Liver (tissue), 8 donors: ENCODE measurements at regions not wholly inside any gene's neighbourhood (a gene's known extent, or its start where the extent isn't known, plus 50 kb on each side); places are given as distances from the start of the nearest gene placed in this dataset.
"Not testable (repeated sequence)": the region's sequence is repeated elsewhere in the genome, so short reads cannot be mapped to it uniquely, and the experiment has no call there.

Experiments
- DNase-seq: peaks from one replicate; pipeline ENCODE4 v3.0.0-alpha.2; 2017; ENCODE audit warnings: low spot score
- H3K27ac ChIP-seq, 2 donors: one replicate each; pipeline ENCODE4 v1.7.0; 2013; ENCODE audit warnings: inconsistent platforms in 2 of 2, low read length in 2 of 2, control low read depth in 1 of 2, low read depth in 1 of 2, mild to moderate bottlenecking in 1 of 2
- H3K27me3 ChIP-seq, 4 donors: one replicate each; pipeline versions ENCODE4 v1.6.1 to v1.7.0; 2013; ENCODE audit warnings: low read length in 3 of 4, inconsistent platforms in 1 of 4, mild to moderate bottlenecking in 1 of 4, moderate library complexity in 1 of 4; ENCODE audit not compliant: control insufficient read depth in 4 of 4, insufficient read depth in 4 of 4
- H3K36me3 ChIP-seq, 4 donors: one replicate each; pipeline versions ENCODE4 v1.6.1 to v1.7.0; 2013; ENCODE audit warnings: low read length in 3 of 4, mild to moderate bottlenecking in 3 of 4, low read depth in 1 of 4, moderate library complexity in 1 of 4; ENCODE audit not compliant: control insufficient read depth in 4 of 4, insufficient read depth in 3 of 4
- H3K4me1 ChIP-seq, 4 donors: one replicate each; pipeline versions ENCODE4 v1.6.1 to v1.7.0; 2013; ENCODE audit warnings: low read length in 3 of 4, mild to moderate bottlenecking in 3 of 4, moderate library complexity in 1 of 4; ENCODE audit not compliant: control insufficient read depth in 4 of 4, insufficient read depth in 4 of 4
- H3K4me3 ChIP-seq, 3 donors: one replicate each; pipeline versions ENCODE4 v1.6.1 to v1.7.0; 2013; ENCODE audit warnings: low read length in 3 of 3, control low read depth in 1 of 3, low read depth in 1 of 3, mild to moderate bottlenecking in 1 of 3
- H3K9ac ChIP-seq, 2 donors: one replicate each; pipeline ENCODE4 v1.7.0; 2013; ENCODE audit warnings: low read length in 2 of 2, mild to moderate bottlenecking in 2 of 2, moderate library complexity in 2 of 2, control low read depth in 1 of 2, low read depth in 1 of 2
- H3K9me3 ChIP-seq, 4 donors: one replicate each; pipeline versions ENCODE4 v1.6.1 to v1.7.0; 2013; ENCODE audit warnings: low read length in 3 of 4; ENCODE audit not compliant: control insufficient read depth in 4 of 4
- JUND ChIP-seq, 2 donors: IDR thresholded peaks; 2 replicates each; pipeline ENCODE4 v1.6.1; 2016; ENCODE audit warnings: antibody characterized with exemption in 2 of 2
- RAD21 ChIP-seq, 2 donors: IDR thresholded peaks; 2 replicates each; pipeline ENCODE4 v1.6.1; 2016; ENCODE audit warnings: antibody characterized with exemption in 2 of 2, mild to moderate bottlenecking in 2 of 2
- RXRA ChIP-seq, 2 donors: IDR thresholded peaks; 2 replicates each; pipeline ENCODE4 v1.6.1; 2017 to 2018; ENCODE audit warnings: antibody characterized with exemption in 2 of 2, mild to moderate bottlenecking in 1 of 2
- WGBS: extraction: QIAGEN DNeasy Blood & Tissue Kit; methylation state at CpG from one replicate; pipeline ENCODE4 v1.1.7; 2013; 5-methylcytosine and 5-hydroxymethylcytosine counted together
- TF ChIP-seq, protein P1 (sequence below): fragments of 150-350 bp; IDR thresholded peaks from 2 replicates; pipeline ENCODE4 v1.5.1; 2017; ENCODE audit warnings: improper control_type of control experiment, low read depth, low read length; ENCODE audit not compliant: missing input control
- donor health status: healthy.
- donor health status: healthy.
- donor health status: healthy.
- donor health status: healthy.
- donor health status: healthy.

GRCh38 chr3:75427906-75428305 is 236.2 kb upstream of the FRG2C start:
- not testable (repeated sequence) for H3K9ac ChIP-seq, DNase-seq, H3K4me1 ChIP-seq, H3K27me3 ChIP-seq, H3K27ac ChIP-seq, H3K4me3 ChIP-seq, H3K9me3 ChIP-seq
- WGBS = 95% methylated on average over 5 of the region's 5 CpGs
- peaks cover 0 to 14% (median 5%) of the 10 kb centered on the region in 4 donors for H3K36me3 ChIP-seq

DNA sequence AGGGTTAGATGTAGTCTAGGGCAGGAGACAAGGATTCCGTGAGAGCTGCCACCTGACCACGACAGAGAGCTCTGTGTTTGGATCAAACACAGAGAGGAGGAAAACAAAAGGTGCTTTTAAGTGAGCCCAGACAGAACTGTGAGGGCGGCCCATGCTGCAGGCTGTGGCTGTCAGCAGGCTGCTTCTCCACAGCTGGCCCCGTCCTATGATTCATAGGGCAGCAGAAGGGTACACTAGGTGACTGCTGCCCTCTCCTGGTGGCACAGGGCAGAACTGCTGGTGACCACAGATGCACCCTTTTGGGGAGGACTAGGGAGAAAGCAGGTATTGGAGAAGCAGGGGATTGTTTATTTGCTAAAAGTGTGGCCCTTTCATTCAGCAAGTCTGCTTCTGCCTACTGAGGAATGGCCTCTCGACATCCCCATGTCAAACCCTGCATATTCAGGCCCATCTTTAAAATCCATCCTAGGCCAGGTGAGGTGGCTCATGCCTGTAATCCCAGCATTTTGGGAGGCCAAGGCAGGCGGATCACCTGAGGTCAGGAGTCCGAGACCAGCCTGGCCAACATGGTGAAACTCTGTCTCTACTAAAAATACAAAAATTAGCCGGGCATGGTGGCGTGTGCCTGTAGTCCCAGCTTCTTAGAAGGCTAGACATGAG is 234.4 kb upstream of the FRG2C start:
- peak; percentile 69 for DNase-seq
- not testable (repeated sequence) for H3K4me1 ChIP-seq, H3K27me3 ChIP-seq, H3K9me3 ChIP-seq, H3K4me3 ChIP-seq, H3K9ac ChIP-seq, H3K27ac ChIP-seq
- 69% methylated on average over 9 of the region's 9 CpGs for WGBS
- TF ChIP-seq, protein P1, sequence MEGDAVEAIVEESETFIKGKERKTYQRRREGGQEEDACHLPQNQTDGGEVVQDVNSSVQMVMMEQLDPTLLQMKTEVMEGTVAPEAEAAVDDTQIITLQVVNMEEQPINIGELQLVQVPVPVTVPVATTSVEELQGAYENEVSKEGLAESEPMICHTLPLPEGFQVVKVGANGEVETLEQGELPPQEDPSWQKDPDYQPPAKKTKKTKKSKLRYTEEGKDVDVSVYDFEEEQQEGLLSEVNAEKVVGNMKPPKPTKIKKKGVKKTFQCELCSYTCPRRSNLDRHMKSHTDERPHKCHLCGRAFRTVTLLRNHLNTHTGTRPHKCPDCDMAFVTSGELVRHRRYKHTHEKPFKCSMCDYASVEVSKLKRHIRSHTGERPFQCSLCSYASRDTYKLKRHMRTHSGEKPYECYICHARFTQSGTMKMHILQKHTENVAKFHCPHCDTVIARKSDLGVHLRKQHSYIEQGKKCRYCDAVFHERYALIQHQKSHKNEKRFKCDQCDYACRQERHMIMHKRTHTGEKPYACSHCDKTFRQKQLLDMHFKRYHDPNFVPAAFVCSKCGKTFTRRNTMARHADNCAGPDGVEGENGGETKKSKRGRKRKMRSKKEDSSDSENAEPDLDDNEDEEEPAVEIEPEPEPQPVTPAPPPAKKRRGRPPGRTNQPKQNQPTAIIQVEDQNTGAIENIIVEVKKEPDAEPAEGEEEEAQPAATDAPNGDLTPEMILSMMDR = peak; percentile 63
- TF ChIP-seq JUND (IDR thresholded peaks at IDR 0.05) (peak in 1 of 2 donors; percentile 54), RAD21 (IDR thresholded peaks at IDR 0.05) (peak; percentile 73 to 80), RXRA (IDR thresholded peaks at IDR 0.05) (peak in 1 of 2 donors; percentile 18)
- H3K36me3 ChIP-seq = peaks cover 0 to 14% (median 5%) of the 10 kb centered on the region in 4 donors

GRCh38 chr3:75430406-75430805 is 233.7 kb upstream of the FRG2C start:
- H3K4me3 ChIP-seq, DNase-seq, H3K4me1 ChIP-seq, H3K27ac ChIP-seq, H3K9me3 ChIP-seq, H3K27me3 ChIP-seq, H3K9ac ChIP-seq: not testable (repeated sequence)
- 93% methylated on average over 7 of the region's 7 CpGs for WGBS
- peaks cover 0 to 14% (median 5%) of the 10 kb centered on the region in 4 donors for H3K36me3 ChIP-seq

GRCh38 chr3:75431120-75431519 is 233.0 kb upstream of the FRG2C start:
- not testable (repeated sequence) for H3K36me3 ChIP-seq, H3K4me3 ChIP-seq, H3K27ac ChIP-seq, H3K9me3 ChIP-seq, H3K27me3 ChIP-seq, H3K4me1 ChIP-seq, DNase-seq, H3K9ac ChIP-seq
- 83% methylated on average over 6 of the region's 6 CpGs for WGBS

- not testable (repeated sequence) for DNase-seq
Measured at GRCh38 chr3:75432466-75432865, 231.7 kb upstream of the FRG2C start.

More at GRCh38 chr3:75432466-75432865, 231.7 kb upstream of the FRG2C start:
- H3K4me1 ChIP-seq = peaks cover 0 to 10% (median 3%) of the 10 kb centered on the region in 4 donors
- WGBS = 97% methylated on average over 5 of the region's 5 CpGs
- not testable (repeated sequence) for H3K36me3 ChIP-seq, H3K27ac ChIP-seq, H3K4me3 ChIP-seq, H3K9ac ChIP-seq, H3K27me3 ChIP-seq, H3K9me3 ChIP-seq
